HepG2 (cell line): ENCODE measurements at regions not wholly inside any gene's neighbourhood (a gene's known extent, or its start where the extent isn't known, plus 50 kb on each side); places are given as distances from the start of the nearest gene placed in this dataset.

Source experiments
- NFATC3 ChIP-seq: sonication (generic); formaldehyde crosslinking; IDR thresholded peaks from 2 replicates; pipeline ENCODE4 v1.5.1; 2020; ENCODE audit warnings: mild to moderate bottlenecking, missing genetic modification reagents
- NR2C2 ChIP-seq: sonication (generic); formaldehyde crosslinking; IDR thresholded peaks from 2 replicates; pipeline ENCODE4 v1.4.0; 2020; ENCODE audit warnings: missing genetic modification reagents, mild to moderate bottlenecking, moderate library complexity, borderline replicate concordance
- SETDB1 ChIP-seq: sonication (generic); formaldehyde crosslinking; IDR thresholded peaks from 2 replicates; pipeline ENCODE4 v1.5.1; 2020; ENCODE audit warnings: missing genetic modification reagents, mild to moderate bottlenecking, borderline replicate concordance
- SP2 ChIP-seq: sonication (generic); formaldehyde crosslinking; IDR thresholded peaks from 2 replicates; pipeline ENCODE4 v1.5.1; 2020; ENCODE audit warnings: mild to moderate bottlenecking, missing genetic modification reagents
- SRSF9 ChIP-seq: fragments of 200-400 bp; formaldehyde crosslinking; IDR thresholded peaks from 2 replicates; pipeline ENCODE4 v1.6.1; 2018; ENCODE audit warnings: borderline replicate concordance, mild to moderate bottlenecking, low read depth, low read length; ENCODE audit not compliant: insufficient read depth, poor library complexity, severe bottlenecking
- ZFP91 ChIP-seq: sonication (generic); formaldehyde crosslinking; IDR thresholded peaks from 2 replicates; pipeline ENCODE4 v1.9.0; 2022; ENCODE audit warnings: missing genetic modification reagents, mild to moderate bottlenecking, borderline replicate concordance
- ZNF75D ChIP-seq: sonication (generic); formaldehyde crosslinking; IDR thresholded peaks from 2 replicates; pipeline ENCODE4 v1.8.1; 2023; ENCODE audit warnings: missing genetic modification reagents, mild to moderate bottlenecking, borderline replicate concordance
- ZSCAN29 ChIP-seq: sonication (generic); formaldehyde crosslinking; conservative IDR thresholded peaks from 2 replicates; pipeline ENCODE4 v1.4.0; 2020; ENCODE audit warnings: mild to moderate bottlenecking, missing genetic modification reagents
- ZSCAN30 ChIP-seq: sonication (generic); formaldehyde crosslinking; IDR thresholded peaks from 2 replicates; pipeline ENCODE4 v1.5.0; 2020; ENCODE audit warnings: mild to moderate bottlenecking, missing genetic modification reagents
- TF ChIP-seq, protein P1 (sequence below): sonication (generic); formaldehyde crosslinking; IDR thresholded peaks from 2 replicates; pipeline ENCODE4 v1.4.0; 2020; ENCODE audit warnings: missing genetic modification reagents

- no peak for TF ChIP-seq SRSF9
- no peak for TF ChIP-seq ZSCAN30 (CRISPR knock-in tag)
- no peak for TF ChIP-seq ZSCAN29 (CRISPR knock-in tag)
- TF ChIP-seq NR2C2 = no peak
- no peak for TF ChIP-seq ZFP91 (CRISPR knock-in tag)
- no peak for TF ChIP-seq SETDB1
- TF ChIP-seq, protein P1, sequence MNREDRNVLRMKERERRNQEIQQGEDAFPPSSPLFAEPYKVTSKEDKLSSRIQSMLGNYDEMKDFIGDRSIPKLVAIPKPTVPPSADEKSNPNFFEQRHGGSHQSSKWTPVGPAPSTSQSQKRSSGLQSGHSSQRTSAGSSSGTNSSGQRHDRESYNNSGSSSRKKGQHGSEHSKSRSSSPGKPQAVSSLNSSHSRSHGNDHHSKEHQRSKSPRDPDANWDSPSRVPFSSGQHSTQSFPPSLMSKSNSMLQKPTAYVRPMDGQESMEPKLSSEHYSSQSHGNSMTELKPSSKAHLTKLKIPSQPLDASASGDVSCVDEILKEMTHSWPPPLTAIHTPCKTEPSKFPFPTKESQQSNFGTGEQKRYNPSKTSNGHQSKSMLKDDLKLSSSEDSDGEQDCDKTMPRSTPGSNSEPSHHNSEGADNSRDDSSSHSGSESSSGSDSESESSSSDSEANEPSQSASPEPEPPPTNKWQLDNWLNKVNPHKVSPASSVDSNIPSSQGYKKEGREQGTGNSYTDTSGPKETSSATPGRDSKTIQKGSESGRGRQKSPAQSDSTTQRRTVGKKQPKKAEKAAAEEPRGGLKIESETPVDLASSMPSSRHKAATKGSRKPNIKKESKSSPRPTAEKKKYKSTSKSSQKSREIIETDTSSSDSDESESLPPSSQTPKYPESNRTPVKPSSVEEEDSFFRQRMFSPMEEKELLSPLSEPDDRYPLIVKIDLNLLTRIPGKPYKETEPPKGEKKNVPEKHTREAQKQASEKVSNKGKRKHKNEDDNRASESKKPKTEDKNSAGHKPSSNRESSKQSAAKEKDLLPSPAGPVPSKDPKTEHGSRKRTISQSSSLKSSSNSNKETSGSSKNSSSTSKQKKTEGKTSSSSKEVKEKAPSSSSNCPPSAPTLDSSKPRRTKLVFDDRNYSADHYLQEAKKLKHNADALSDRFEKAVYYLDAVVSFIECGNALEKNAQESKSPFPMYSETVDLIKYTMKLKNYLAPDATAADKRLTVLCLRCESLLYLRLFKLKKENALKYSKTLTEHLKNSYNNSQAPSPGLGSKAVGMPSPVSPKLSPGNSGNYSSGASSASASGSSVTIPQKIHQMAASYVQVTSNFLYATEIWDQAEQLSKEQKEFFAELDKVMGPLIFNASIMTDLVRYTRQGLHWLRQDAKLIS (CRISPR knock-in tag) = no peak
- no peak for TF ChIP-seq ZNF75D (CRISPR knock-in tag)
- no peak for TF ChIP-seq NFATC3 (CRISPR knock-in tag)
- TF ChIP-seq SP2 (CRISPR knock-in tag) = no peak
Observed at GRCh38 chr10:36638462-36639155, 486.8 kb upstream of the ANKRD30A start.
